Endodermal cell (in vitro differentiated cells): ENCODE measurements at regions not wholly inside any gene's neighbourhood (a gene's known extent, or its start where the extent isn't known, plus 50 kb on each side); places are given as distances from the start of the nearest gene placed in this dataset.
A peak's percentile ranks its signal among the peaks of the same experiment; 100 is the strongest.

Experiments used
- DNase-seq: peaks from one replicate; pipeline ENCODE4 v3.0.0-alpha.2; 2017
- H3K27ac ChIP-seq: 2 replicates; pipeline ENCODE4 v1.5.1; 2013; ENCODE audit warnings: mild to moderate bottlenecking, low read depth, low read length, moderate library complexity
- H3K27me3 ChIP-seq: 2 replicates; pipeline ENCODE4 v1.6.1; 2013; ENCODE audit warnings: mild to moderate bottlenecking, low read length, moderate library complexity; ENCODE audit not compliant: insufficient read depth, control insufficient read depth, poor library complexity, severe bottlenecking
- H3K36me3 ChIP-seq: 2 replicates; pipeline ENCODE4 v1.7.0; 2013; ENCODE audit warnings: mild to moderate bottlenecking, low read length, moderate library complexity; ENCODE audit not compliant: control insufficient read depth, insufficient read depth
- H3K4me1 ChIP-seq: one replicate; pipeline ENCODE4 v1.7.0; 2013; ENCODE audit warnings: low read length; ENCODE audit not compliant: control insufficient read depth, insufficient read depth
- H3K4me3 ChIP-seq: 2 replicates; pipeline ENCODE4 v1.5.1; 2013; ENCODE audit warnings: mild to moderate bottlenecking, low read length, moderate library complexity
- H3K9ac ChIP-seq: 2 replicates; pipeline ENCODE4 v1.6.1; 2013; ENCODE audit warnings: mild to moderate bottlenecking, low read length, moderate library complexity; ENCODE audit not compliant: poor library complexity, severe bottlenecking; ENCODE audit errors: extremely low read depth
- H3K9me3 ChIP-seq: 2 replicates; pipeline ENCODE4 v1.6.1; 2013; ENCODE audit warnings: mild to moderate bottlenecking, low read length, moderate library complexity; ENCODE audit not compliant: control insufficient read depth
- H3K27ac Mint-ChIP-seq: 2 replicates; pipeline ENCODE4 v1.8.0; 2020; ENCODE audit warnings: mixed read lengths
- H3K27me3 Mint-ChIP-seq: 2 replicates; pipeline ENCODE4 v1.8.0; 2021; ENCODE audit warnings: mild to moderate bottlenecking, mixed read lengths; ENCODE audit not compliant: insufficient read depth
- H3K36me3 Mint-ChIP-seq: 2 replicates; pipeline ENCODE4 v1.8.0; 2020; ENCODE audit warnings: low read depth, mixed read lengths
- H3K4me1 Mint-ChIP-seq: 2 replicates; pipeline ENCODE4 v1.8.0; 2020; ENCODE audit warnings: mixed read lengths
- H3K4me3 Mint-ChIP-seq: 2 replicates; pipeline ENCODE4 v1.8.0; 2020; ENCODE audit warnings: mild to moderate bottlenecking, moderate library complexity, mixed read lengths
- H3K9me3 Mint-ChIP-seq: 2 replicates; pipeline ENCODE4 v1.8.0; 2020; ENCODE audit warnings: mild to moderate bottlenecking, mixed read lengths
- WGBS, 2 experiments: methylation state at CpG; one replicate each; pipeline versions ENCODE4 v1.1.5 to v1.1.7; 2013; ENCODE audit warnings: missing lambda C conversion rate in 2 of 2, mixed read lengths in 1 of 2; ENCODE audit not compliant: insufficient coverage in 1 of 2, insufficient read length in 1 of 2; 5-methylcytosine and 5-hydroxymethylcytosine counted together
- TF ChIP-seq, protein P1 (sequence below): fragments of 200-600 bp; sonication (generic); conservative IDR thresholded peaks from 2 replicates; pipeline ENCODE4 v1.5.0; 2021; ENCODE audit warnings: antibody characterized with exemption, mild to moderate bottlenecking

- no peak overlapping the region for H3K4me3 Mint-ChIP-seq
- H3K9ac ChIP-seq = no peak overlapping the region
- no peaks in the 10 kb centered on the region for H3K4me1 ChIP-seq
- H3K36me3 ChIP-seq = no peaks in the 10 kb centered on the region
- H3K27me3 Mint-ChIP-seq = peaks cover 35% of the 10 kb centered on the region
- H3K4me1 Mint-ChIP-seq = peaks cover 6% of the 10 kb centered on the region
- H3K9me3 Mint-ChIP-seq = no peaks in the 10 kb centered on the region
- 92 to 100% methylated on average over 2 to 3 of the region's 3 CpGs for WGBS, 2 experiments
- H3K27ac ChIP-seq = no peak overlapping the region
- no peak overlapping the region for H3K4me3 ChIP-seq
- peak; percentile 23 for DNase-seq
- peaks cover 12% of the 10 kb centered on the region for H3K27me3 ChIP-seq
- TF ChIP-seq, protein P1, sequence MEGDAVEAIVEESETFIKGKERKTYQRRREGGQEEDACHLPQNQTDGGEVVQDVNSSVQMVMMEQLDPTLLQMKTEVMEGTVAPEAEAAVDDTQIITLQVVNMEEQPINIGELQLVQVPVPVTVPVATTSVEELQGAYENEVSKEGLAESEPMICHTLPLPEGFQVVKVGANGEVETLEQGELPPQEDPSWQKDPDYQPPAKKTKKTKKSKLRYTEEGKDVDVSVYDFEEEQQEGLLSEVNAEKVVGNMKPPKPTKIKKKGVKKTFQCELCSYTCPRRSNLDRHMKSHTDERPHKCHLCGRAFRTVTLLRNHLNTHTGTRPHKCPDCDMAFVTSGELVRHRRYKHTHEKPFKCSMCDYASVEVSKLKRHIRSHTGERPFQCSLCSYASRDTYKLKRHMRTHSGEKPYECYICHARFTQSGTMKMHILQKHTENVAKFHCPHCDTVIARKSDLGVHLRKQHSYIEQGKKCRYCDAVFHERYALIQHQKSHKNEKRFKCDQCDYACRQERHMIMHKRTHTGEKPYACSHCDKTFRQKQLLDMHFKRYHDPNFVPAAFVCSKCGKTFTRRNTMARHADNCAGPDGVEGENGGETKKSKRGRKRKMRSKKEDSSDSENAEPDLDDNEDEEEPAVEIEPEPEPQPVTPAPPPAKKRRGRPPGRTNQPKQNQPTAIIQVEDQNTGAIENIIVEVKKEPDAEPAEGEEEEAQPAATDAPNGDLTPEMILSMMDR = no peak
- no peak overlapping the region for H3K27ac Mint-ChIP-seq
- H3K9me3 ChIP-seq = no peaks in the 10 kb centered on the region
- H3K36me3 Mint-ChIP-seq = no peaks in the 10 kb centered on the region
Measured at GRCh38 chr5:135219868-135220267, 179.2 kb downstream of the MACROH2A1 start.

GRCh38 chr5:135218790-135219568 is 180.1 kb downstream of the MACROH2A1 start:
- no peak for DNase-seq
- H3K4me3 Mint-ChIP-seq = no peak overlapping the region
- no peaks in the 10 kb centered on the region for H3K4me1 ChIP-seq
- H3K36me3 ChIP-seq = no peaks in the 10 kb centered on the region
- H3K9me3 Mint-ChIP-seq = no peaks in the 10 kb centered on the region
- H3K9ac ChIP-seq = no peak overlapping the region
- H3K9me3 ChIP-seq = no peaks in the 10 kb centered on the region
- peaks cover 6% of the 10 kb centered on the region for H3K4me1 Mint-ChIP-seq
- H3K27ac ChIP-seq = no peak overlapping the region
- H3K27me3 Mint-ChIP-seq = peaks cover 28% of the 10 kb centered on the region
- no peaks in the 10 kb centered on the region for H3K36me3 Mint-ChIP-seq
- no peak overlapping the region for H3K27ac Mint-ChIP-seq
- WGBS, 2 experiments = 92% methylated on average over 6 to 13 of the region's 13 CpGs
- TF ChIP-seq, protein P1 = no peak
- H3K27me3 ChIP-seq = peaks cover 4% of the 10 kb centered on the region
- no peak overlapping the region for H3K4me3 ChIP-seq

- no peak overlapping the region for H3K9ac ChIP-seq
- Mint-ChIP-seq H3K9me3 (no peaks in the 10 kb centered on the region), H3K27ac (no peak overlapping the region), H3K36me3 (no peaks in the 10 kb centered on the region), H3K27me3 (peaks cover 27% of the 10 kb centered on the region), H3K4me3 (no peak overlapping the region), H3K4me1 (peaks cover 6% of the 10 kb centered on the region)
- H3K27me3 ChIP-seq = peaks cover 4% of the 10 kb centered on the region
- TF ChIP-seq, protein P1 = no peak
- H3K4me1 ChIP-seq = no peaks in the 10 kb centered on the region
- DNase-seq = peak; percentile 13
- 93 to 100% methylated on average over 2 to 3 of the region's 3 CpGs for WGBS, 2 experiments
- H3K36me3 ChIP-seq = no peaks in the 10 kb centered on the region
- no peak overlapping the region for H3K27ac ChIP-seq
- no peak overlapping the region for H3K4me3 ChIP-seq
- H3K9me3 ChIP-seq = no peaks in the 10 kb centered on the region
Measured at GRCh38 chr5:135218486-135218755, 180.6 kb downstream of the MACROH2A1 start.
